ENCODE measurements at regions not wholly inside any gene's neighbourhood (a gene's known extent, or its start where the extent isn't known, plus 50 kb on each side); places are given as distances from the start of the nearest gene placed in this dataset.

DNA sequence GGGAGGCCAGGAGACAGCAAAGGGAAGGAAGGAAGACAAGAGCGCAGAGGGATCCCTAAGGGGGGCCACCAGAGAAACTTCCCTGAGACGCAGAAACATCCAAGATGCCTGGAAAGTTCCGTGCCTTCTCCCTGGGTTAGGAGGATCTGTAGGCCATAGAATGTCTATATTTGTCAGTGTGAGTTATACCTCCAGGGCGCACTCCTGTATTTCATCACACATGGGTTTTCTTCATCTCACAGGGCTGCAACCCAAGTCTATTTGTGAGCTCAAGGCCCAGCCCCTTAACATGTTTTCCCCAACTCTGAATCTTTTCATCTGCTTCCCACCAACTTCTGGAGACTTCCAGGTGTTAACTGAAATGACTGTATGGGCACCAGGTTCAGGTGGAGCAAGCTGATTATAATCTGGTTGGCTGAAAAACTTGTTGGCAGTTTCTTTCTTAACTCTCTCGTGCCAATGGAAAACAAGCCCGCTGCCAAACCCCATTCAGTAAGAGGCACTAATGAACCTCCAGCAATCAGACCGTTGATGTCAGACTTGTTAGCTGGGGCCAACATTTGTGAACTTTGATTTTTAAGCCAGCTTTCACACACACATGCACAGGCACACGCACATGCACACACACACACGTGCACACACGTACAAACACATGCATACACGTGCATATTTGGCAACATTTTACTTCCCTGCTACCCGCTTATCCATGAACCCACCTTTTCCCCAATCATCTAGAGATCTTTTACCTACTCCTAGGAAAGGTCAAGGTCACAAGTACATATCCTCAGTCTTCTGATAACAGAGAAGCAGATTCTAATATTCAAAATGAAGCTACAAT, 247.5 kb upstream of the GMDS start:
- Histone ChIP-seq H3K4me2 (ENCODE audit: low read length) (no peak overlapping the region), H3K4me3 (ENCODE audit: low read depth, low read length) (no peak overlapping the region), H3K27ac (no peak overlapping the region), H3K79me2 (no peaks in the 10 kb centered on the region), H3K27me3 (ENCODE audit: control insufficient read depth, insufficient read depth, low read length) (no peaks in the 10 kb centered on the region), H3K4me1 (no peaks in the 10 kb centered on the region), H3K9ac (no peak overlapping the region), H3K9me3 (ENCODE audit: control insufficient read depth, low read length) (no peaks in the 10 kb centered on the region), H3K36me3 (ENCODE audit: control insufficient read depth, insufficient read depth, low read length) (no peaks in the 10 kb centered on the region), H2AFZ (no peak overlapping the region)
- no peak for TF ChIP-seq CTCF (IDR thresholded peaks at IDR 0.05)

DNA sequence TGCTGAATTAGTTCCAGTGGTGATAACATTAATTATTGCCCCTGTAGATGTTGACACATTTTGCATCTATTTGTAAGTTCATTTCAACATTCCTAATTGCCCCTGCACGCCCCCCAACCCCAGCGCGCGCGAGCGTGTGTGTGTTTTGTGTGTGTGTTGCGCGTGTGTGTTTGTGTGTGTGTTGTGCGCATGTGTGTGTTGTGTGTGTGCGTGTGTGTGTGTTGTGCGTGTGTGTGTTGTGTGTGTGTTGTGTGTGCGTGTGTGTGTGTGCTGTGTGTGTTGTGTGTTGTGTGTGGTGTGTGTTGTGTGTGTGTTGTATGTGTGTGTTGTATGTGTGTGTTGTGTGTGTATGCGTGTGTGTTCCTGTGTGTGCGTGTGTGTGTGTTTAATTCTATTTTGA, 245.7 kb upstream of the GMDS start:
- TF ChIP-seq CTCF (IDR thresholded peaks at IDR 0.05) = no peak
- Histone ChIP-seq H3K27me3 (ENCODE audit: control insufficient read depth, insufficient read depth, low read length) (no peaks in the 10 kb centered on the region), H3K4me3 (ENCODE audit: low read depth, low read length) (no peak overlapping the region), H3K4me1 (no peaks in the 10 kb centered on the region), H2AFZ (no peak overlapping the region), H3K27ac (no peak overlapping the region), H3K79me2 (no peaks in the 10 kb centered on the region), H3K9me3 (ENCODE audit: control insufficient read depth, low read length) (no peaks in the 10 kb centered on the region), H3K9ac (no peak overlapping the region), H3K4me2 (ENCODE audit: low read length) (no peak overlapping the region), H3K36me3 (ENCODE audit: control insufficient read depth, insufficient read depth, low read length) (no peaks in the 10 kb centered on the region)

DNA sequence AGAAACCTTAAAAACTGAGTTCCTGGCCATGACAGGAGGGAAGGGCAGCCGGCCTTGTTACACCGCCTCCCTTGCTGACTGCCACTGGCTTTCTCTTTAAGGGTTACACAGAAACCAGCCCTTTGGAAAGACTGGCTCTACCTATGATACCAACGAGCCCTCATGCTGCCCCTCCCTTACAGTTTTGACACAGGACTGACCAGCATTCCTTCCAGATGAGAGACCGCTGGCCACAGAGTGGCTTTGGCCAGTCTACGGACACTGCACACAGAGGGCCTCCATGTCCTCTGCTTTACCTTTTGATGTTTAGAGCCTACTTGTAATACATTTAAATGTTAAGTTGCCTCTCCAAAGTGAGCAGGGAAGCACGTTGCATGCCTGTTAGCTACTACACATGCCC, 243.2 kb upstream of the GMDS start:
- no peak for TF ChIP-seq CTCF (IDR thresholded peaks at IDR 0.05)
- H3K36me3 ChIP-seq (ENCODE audit: control insufficient read depth, insufficient read depth, low read length) = no peaks in the 10 kb centered on the region
- no peaks in the 10 kb centered on the region for H3K79me2 ChIP-seq

GRCh38 chr6:2485116-2485515, 239.7 kb upstream of the GMDS start:
- no peak overlapping the region for H3K27ac ChIP-seq
- no peak for TF ChIP-seq CTCF (IDR thresholded peaks at IDR 0.05)
- no peak overlapping the region for H2AFZ ChIP-seq

More for the DNA sequence above, 243.2 kb upstream of the GMDS start:
- no peak overlapping the region for H3K9ac ChIP-seq
- H2AFZ ChIP-seq = no peak overlapping the region
- H3K27me3 ChIP-seq (ENCODE audit: control insufficient read depth, insufficient read depth, low read length) = no peaks in the 10 kb centered on the region
- H3K27ac ChIP-seq = no peak overlapping the region
- H3K4me3 ChIP-seq (ENCODE audit: low read depth, low read length) = no peak overlapping the region
- H3K4me2 ChIP-seq (ENCODE audit: low read length) = no peak overlapping the region
- H3K9me3 ChIP-seq (ENCODE audit: control insufficient read depth, low read length) = no peaks in the 10 kb centered on the region
- H3K4me1 ChIP-seq = no peaks in the 10 kb centered on the region

DNA sequence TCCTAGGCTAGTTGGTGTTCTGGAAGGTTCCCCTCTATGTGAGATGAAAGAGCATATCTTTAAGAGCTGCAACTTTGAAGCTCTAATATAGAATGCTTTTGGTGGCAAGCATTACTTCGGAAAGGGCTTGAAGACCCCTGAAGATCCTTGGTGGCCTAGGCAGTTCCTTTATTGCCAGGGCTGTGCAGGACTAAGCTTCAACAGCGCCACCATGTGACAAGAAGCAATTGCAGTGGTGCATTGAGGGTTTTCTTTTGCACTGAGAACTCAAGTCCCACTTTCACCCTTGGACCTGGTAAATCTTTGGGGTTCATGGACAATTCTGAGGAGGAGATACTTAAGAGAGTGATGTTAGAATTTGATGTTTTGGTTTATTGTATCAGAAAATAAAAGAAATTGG, 237.4 kb upstream of the GMDS start:
- no peak overlapping the region for H2AFZ ChIP-seq
- H3K36me3 ChIP-seq (ENCODE audit: control insufficient read depth, insufficient read depth, low read length) = no peaks in the 10 kb centered on the region
- H3K27me3 ChIP-seq (ENCODE audit: control insufficient read depth, insufficient read depth, low read length) = no peaks in the 10 kb centered on the region
- H3K9ac ChIP-seq = no peak overlapping the region
- H3K79me2 ChIP-seq = no peaks in the 10 kb centered on the region
- no peaks in the 10 kb centered on the region for H3K4me1 ChIP-seq
- TF ChIP-seq CTCF (IDR thresholded peaks at IDR 0.05) = no peak
- no peaks in the 10 kb centered on the region for H3K9me3 ChIP-seq (ENCODE audit: control insufficient read depth, low read length)
- no peak overlapping the region for H3K27ac ChIP-seq
- H3K4me3 ChIP-seq (ENCODE audit: low read depth, low read length) = no peak overlapping the region
- H3K4me2 ChIP-seq (ENCODE audit: low read length) = no peak overlapping the region

More at GRCh38 chr6:2485116-2485515, 239.7 kb upstream of the GMDS start:
- Histone ChIP-seq H3K9me3 (ENCODE audit: control insufficient read depth, low read length) (no peaks in the 10 kb centered on the region), H3K79me2 (no peaks in the 10 kb centered on the region), H3K4me2 (ENCODE audit: low read length) (no peak overlapping the region), H3K4me3 (ENCODE audit: low read depth, low read length) (no peak overlapping the region), H3K27me3 (ENCODE audit: control insufficient read depth, insufficient read depth, low read length) (no peaks in the 10 kb centered on the region), H3K4me1 (no peaks in the 10 kb centered on the region), H3K9ac (no peak overlapping the region), H3K36me3 (ENCODE audit: control insufficient read depth, insufficient read depth, low read length) (no peaks in the 10 kb centered on the region)

All from parathyroid adenoma (tissue), 2 donors.